IPS-NIHi7 (cell line): ENCODE measurements at regions not wholly inside any gene's neighbourhood (a gene's known extent, or its start where the extent isn't known, plus 50 kb on each side); places are given as distances from the start of the nearest gene placed in this dataset.
A peak's percentile ranks its signal among the peaks of the same experiment; 100 is the strongest.
"Not testable (repeated sequence)": the region's sequence is repeated elsewhere in the genome, so short reads cannot be mapped to it uniquely, and the experiment has no call there.

Source experiments
- DNase-seq: peaks from one replicate; pipeline ENCODE4 v3.0.0; 2012; ENCODE audit warnings: mixed read lengths; ENCODE audit errors: extremely low spot score

DNA sequence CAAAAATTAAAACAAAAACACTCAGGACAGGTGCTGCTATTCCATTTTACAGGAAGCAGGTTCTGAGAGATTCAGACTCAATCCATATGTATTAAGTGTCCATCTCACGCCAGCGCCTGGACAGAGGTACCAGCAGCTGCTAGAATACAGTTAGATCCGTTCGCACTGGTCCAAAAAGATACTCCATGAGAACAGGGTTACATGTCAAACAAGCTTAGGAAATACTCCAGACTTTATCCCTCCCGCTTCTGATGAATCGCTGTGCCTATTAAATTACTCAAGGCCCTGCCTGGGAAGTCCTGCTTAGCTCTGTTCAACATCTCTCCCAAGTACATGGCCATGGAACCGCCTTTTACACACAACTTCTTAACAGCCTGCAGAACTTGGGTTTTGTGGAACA, 50.2 kb upstream of the SLC35C1 start:
- no peak for DNase-seq

DNA sequence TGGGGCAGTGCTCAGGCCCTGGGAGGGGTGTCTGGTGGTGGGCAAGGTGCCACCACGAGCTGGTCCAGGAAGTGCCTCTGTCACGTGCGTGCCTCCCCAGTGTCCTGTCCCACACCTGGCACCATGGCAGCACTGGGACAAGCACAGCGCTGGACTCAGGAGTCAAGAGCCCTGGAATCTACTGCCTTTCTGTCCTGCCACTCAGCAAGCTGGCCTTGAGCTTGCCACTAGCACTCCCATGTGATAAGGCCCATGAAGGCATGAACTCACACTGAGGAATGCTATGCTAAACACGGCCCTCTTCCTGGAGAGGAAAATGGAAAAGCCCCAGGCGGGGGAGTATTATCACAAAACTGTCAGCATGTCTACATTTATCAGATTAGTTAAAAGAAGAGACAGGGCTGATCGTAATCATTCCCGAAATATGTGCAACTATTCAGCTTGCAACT, 50.7 kb upstream of the SLC35C1 start:
- DNase-seq: no peak

DNA sequence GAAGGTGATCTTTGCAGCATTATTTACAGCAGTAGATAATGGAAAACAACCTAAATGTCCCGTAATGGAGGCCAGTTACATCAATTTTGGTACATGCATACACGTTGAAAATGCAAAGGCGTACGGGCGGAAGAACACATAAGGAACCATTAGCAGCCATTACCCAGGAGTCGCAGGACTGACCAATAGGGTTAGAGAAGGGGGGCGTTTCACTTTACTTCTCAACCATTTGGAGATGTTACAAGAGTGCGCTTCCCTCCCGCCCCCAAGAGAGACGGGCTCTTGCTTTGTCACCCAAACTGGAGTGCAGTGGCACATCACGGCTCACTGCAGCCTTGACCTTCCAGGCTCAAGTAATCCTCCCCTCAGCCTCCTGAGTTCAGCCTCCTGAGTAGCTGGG, 52.8 kb upstream of the SLC35C1 start:
- DNase-seq: no peak

DNA sequence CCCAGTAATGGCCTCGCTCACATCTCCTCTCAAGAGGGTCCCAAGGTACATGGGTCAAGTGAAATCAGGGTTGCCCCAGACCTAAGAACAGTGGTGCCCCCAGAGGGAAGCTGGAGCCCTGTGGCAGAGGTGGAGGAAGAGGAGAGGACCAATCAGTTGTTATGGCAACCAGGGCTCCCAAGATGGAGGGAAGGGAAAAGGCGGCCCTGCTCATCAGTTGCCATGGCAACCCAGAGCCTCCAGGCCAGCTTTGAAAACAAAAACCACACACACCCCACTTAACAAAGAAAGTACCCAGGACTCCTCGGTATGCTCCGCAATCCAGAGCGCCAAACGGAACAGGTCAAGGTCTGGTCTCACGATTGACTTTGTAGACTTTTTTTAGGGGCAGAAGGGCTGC, 53.5 kb upstream of the SLC35C1 start:
- DNase-seq: peak; percentile 44

DNA sequence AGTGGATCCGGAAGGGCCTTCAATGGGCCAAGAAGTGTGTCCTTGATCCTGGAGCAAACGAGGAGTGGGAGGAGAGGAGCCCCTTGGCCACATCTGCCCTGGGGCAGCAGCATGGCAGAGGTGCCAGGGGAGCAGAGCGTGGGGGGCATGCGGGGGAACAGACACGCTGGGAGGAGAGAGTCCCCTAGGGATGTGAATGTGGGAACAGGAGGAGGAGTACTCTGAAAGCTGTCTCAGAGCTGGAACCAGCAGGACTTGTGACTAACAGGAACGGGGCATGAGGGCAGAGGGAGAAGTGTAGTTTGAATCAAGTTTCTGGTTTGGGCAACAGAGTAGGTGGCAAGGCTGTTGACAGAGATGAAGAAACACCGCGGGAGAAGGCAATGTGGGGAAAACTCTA, 54.5 kb upstream of the SLC35C1 start:
- no peak for DNase-seq

DNA sequence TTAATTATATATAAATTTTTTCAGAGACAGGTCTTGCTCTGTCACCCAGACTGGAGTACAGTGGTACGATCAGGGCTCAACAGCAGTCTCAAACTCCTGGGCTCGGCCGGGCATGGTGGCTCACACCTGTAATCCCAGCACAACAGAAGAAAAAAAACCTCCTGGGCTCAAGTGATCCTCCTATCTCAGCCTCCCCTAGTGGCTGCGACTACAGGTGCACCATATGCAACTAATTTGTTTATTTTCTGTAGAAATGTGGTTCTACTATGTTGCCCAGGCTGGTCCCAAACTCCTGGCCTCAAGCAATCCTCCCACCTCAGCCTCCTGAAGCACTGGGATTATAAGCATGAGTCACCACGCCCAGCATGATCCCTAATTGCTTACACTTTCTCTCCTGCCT, 56.1 kb upstream of the SLC35C1 start:
- no peak for DNase-seq

DNA sequence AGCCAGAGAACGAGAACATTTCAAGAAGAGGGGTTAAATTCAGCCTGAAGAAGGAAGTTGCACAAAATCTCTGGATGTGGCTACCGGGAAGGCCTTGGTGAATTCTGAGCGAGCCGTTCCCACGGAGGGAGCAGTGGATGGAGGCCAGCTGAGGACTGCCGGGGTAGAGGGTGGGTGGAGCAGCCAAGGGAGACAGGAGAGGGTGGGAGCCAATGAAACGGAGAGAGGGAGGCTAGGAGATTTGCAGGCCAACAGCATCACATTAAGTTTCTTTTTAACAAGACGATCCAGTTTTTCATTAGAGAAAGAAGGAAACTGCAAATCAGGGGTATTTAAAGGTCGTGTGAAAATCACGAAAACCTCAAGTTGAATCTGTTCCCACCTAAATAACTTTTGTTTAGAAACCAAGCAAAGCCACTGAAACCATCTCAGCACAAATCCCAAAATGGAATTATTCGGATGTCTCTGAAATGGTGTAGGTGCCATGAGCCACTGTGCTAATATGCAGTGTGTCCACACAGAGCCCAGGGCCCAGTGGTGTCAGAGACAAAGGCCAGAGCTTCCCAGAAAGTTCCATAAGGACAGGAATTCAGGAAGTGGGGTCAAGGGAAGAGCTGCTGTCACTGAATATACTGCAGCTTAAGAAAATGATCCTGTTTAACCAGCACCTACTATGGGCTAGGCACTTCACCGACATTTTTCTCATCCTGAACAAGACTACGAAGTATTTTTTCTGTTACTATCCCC, 59.7 kb upstream of the SLC35C1 start:
- DNase-seq: peak; percentile 50

DNA sequence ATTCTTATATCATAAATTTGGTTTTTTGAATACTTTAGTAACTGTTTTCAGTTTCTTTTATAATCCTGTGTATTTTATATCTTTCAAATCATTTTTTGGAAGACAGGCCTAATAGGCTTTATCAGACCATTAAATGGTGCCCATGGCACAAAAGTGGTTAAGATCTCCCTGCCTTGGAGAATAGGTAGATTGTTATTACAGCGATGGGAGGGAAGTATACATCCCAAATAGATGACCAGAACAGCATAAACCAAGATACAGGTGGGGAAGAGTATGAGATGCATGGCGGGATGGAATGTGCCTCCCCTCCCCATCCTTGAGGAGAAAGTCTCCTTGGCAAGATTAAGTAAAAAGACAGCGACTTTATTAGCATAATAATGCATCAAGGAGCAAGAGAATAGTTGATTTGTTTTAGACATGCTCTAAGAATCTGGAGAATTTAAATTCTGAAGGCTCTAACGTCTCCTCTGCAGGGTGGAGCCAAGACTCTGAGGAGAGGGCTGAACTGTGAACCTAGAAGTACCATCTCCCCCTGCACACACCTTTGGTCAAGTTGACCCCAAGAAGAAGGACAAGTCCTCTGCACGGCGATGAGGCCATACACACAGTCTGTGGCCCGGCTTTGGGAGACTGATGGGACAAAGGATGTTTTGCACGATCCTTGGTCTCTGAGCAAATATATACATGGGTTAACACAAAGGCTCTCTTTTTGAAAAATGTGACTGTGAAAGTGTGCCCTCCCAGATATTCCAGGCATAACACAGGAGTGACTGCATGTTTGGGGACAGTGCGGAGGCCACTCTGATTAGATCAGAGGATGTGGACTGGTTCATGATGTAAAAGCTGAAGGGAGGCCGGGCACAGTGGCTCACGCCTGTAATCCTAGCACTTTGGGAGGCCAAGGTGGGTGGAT, 61.1 kb upstream of the SLC35C1 start:
- DNase-seq: no peak

DNA sequence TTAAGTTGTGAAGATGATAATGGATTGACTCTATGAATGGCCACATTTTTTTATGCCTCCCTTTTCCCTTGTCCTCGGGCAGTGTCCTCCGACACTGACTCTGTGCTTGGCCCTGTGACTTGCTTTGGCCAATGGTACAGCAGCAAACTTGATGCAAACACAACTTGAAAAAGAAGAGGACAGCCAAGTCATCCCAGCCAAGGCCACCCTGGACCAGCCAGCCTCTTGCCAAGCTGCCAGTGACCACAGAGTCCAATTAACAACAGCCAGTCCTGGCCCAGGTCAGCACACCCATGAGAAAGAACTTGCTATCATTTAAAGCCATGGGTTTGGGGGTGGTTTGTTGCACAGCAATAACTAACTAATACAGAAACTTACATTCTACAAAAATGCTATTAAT, 63.4 kb upstream of the SLC35C1 start:
- DNase-seq: no peak

DNA sequence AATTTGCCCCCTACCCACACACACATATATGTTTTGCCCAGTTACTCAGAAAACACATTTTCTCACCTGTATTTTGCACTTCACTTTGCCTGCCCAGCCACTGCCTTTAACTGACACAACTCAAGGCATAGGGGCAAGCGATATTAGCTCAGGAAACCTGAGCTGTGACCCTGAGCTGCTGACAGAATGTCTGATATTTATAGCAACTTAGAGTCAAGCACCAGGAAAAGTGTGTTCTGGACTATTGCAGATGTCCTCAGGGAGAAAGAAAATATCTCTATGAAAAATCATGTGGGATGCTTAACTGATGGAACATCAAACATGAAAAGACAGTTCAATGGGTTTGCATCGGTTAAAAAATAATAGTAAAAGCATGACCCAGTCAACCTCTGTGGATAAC, 63.9 kb upstream of the SLC35C1 start:
- no peak for DNase-seq

DNA sequence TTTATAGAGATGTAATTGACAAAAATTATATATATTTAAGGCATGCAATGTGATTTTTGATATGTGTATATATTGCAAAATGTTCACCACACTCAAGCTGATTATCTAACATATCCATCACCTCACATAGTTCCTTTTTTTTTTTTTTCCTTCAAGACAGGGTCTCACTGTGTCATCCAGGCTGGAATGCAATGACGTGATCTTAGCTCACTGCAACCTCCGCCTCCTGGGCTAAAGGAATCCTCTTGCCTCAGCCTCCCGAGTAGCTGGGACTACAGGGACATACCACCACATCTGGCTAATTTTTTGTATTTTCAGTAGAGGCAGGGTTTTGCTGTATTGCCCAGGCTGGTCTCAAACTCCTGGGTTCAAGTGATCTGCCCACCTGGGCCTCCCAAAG, 65.1 kb upstream of the SLC35C1 start:
- no peak for DNase-seq

DNA sequence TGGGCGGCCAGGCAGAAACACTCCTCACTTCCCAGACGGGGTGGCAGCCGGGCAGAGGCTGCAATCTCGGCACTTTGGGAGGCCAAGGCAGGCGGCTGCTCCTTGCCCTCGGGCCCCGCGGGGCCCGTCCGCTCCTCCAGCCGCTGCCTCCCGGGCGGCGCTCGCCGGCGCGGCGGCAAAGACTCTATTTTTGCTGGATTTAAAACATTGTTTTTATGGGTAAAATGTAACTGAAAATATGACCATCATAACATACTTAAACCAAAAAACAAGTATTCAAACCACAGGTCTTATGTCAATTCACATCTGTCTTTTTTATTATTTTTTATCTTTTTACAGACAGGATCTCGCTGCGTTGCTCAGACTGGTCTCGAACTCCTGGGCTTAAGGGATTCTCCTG, 65.9 kb upstream of the SLC35C1 start:
- DNase-seq: not testable (repeated sequence)

DNA sequence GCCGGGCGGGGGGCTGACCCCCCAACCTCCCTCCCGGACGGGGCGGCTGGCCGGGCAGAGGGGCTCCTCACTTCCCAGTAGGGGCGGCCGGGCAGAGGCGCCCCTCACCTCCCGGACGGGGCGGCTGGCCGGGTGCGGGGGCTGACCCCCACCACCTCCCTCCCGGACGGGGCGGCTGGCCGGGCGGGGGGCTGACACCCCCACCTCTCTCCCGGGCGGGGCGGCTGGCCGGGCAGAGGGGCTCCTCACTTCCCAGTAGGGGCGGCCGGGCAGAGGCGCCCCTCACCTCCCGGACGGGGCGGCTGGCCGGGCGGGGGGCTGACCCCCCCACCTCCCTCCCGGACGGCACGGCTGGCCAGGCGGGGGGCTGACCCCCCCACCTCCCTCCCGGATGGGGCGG, 66.8 kb upstream of the SLC35C1 start:
- DNase-seq: not testable (repeated sequence)

DNA sequence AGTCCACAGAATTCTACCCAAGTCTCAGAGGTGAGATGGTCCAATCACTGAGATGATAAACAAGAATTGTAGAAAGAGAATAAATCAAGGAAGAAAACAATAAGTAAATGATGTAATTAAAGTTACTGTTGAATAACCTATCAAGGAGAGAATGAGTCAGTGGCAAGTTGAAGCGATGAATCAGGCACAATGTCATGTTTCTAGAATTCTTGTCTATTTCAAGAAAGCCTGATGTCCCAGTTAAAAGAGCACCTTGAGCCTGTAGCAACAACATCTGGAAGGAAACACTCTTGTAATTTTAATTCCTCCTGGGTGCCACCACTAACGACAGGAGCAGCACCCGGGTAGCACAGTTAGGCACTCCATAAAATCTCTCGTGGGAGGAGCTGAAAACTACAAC, 67.9 kb upstream of the SLC35C1 start:
- DNase-seq: no peak

DNA sequence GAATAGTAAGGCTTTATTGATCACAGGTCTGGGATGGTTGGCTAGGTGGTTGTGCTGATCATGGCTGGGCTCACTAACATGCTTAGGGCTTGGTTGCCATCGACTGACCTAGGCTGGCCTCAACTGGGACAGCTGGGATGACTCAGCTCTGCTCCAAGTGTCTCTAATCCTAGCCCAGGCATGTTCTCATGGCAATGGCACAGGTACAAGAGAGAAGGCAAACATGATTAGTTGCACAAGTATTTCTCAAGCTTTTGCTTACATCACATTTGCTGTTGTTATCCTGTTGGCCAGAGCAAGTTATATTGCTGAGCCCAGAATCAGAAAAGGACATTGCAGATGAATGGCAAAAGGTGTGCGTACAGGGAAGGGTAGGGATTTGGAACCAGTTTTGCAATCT, 68.5 kb upstream of the SLC35C1 start:
- no peak for DNase-seq

DNA sequence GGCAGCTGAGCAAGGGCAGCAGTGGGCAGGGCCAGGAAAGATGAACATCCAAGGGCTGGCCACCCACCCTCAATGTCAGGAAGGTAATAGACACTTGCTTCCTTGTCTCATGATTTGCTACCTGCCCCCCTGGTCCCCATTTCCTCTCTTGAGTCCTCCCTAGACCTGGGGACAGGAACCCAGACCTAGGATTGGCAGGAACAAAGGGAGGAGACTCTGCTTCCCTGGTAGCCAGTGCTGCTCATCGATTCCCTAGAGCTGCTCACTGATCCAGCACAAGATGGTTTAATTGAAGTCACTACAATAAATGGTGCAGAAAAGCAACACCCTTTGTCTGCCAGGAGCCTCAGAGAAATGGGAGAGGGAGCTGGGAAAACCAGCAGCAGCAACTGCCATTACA, 67.8 kb upstream of the CHST1 start:
- DNase-seq: no peak

DNA sequence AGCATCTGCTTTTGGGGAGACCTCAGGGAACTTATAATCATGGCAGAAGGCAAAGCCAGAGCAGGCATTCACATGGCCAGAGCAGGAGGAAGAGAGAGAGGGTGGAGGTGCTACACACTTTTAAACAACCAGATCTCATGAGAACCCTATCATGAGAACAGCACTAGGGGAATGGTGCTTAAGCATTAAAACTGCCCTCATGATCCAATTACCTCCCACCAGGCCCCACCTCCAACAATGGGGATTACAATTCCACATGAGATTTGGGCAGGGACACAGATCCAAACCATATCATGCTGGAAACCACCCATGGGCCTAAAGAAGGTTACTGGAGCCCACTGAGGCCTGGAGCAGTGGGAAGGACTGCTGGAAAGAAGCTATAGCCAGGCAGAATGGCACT, 66.9 kb upstream of the CHST1 start:
- no peak for DNase-seq

DNA sequence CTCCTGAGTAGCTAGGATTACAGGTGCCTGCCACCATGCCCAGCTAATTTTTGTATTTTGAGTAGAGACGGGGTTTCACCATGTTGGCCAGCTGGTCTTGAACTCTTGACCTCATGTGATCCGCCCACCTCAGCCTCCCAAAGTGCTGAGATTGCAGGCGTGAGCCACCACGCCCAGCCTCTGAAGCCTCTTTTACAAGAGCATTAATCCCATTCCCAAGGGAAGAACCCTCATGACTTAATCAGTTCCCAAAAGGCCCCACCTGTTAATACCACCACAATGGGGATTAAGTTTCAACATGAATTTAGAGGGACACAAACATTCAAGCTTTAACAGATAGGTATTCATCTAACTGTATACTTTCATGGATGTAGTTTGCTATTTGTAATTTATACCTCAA, 65.7 kb upstream of the CHST1 start:
- DNase-seq: not testable (repeated sequence)

DNA sequence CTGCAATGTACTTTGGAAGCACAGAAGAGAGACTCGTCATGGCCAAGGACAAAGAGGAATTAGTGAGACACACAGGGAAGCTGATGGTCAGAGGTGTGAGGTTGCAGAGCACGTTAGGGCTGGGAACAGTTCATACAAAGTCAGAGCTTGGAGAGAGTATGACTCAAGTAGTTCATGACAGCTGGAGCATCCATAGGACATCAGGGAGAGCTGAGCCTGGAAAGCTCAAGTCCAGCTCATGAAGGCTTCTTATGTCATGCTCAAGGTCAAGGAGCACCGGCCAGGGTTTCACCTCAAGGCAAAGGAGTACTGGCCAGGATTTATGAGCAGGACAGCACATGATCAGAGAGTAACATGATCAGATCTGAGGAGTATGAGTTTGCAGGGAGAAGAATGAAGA, 64.6 kb upstream of the CHST1 start:
- DNase-seq: no peak

DNA sequence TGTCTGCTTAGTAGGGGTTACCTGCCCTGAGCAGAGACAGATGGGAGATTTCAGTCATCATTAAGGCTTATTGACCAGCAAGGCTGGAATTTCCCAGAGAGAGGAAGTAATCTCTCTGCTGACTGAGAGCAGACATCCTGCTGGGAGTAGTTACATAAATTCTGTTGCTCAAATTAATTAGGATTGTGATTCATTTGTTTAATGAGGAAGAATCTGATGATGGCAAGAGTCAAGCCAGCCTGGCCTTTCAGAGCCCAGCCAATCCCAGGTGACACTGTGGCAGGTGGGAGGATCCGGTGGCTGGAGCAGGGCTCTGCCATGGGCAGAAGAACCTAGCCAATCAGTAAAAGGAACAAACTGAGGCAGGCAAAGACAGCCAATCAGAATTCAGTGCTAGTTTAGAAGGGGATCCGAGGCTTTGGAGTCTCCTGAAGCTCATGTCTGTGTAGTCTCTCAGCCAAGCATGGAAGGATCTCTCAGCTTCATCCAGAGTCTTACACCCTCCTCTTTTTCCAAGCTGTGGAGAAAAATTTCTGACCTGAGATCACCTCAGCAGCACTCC, 61.2 kb upstream of the CHST1 start:
- DNase-seq: no peak

DNA sequence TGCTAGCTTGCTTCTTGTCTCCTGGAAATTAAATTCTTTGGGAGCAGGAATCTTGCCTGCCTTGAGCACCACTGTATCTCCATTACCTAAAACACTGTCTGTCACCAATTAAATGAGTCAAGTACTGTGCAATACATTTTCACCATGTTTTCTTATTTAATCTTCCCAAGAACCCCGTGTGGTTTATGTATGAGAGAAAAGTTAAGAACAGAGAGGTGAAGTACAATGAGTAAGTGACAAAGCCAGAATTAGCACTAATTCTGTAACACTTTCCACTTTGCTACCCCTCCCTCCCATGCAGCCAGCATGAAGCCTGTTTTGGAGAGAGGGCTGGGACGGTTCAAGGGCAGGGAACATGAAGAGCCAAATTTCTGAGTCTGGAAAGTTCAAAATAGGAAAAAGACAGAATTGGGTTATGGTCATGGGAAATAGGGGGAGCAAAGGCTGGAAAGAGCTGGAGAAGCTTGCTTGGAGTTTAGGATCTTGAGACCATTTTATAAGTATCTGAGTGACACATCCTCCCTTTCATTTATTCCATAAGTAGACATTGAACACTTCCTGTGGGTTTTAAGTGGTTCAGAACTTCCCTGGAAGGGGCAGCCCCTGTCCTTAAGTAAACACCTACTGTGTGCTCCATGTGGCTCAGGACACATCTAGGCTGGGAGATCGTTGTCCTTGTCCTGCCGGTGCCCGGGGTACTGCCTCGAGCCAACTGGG, 60.5 kb upstream of the CHST1 start:
- DNase-seq: no peak

DNA sequence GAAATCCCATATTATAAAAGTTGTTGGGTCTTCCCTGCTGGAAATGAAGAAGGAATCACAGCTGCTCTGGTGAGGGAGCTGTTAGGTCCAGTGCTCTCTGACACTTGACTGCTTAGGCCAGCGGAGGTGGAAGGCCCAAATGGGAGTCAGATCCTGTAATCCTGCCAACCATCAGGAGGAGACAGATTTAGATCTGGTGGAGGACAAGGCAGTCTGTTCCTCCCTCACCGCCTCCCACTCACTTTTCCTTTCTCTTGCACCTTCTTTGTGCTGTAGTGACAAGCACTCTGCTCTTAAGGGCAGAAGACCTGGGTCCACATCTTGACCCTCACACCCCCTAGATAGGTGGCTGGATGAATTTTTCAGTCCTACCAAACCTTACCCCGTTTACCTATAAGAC, 59.7 kb upstream of the CHST1 start:
- no peak for DNase-seq
